Esophagus muscularis mucosa (tissue), 4 donors: ENCODE measurements at regions not wholly inside any gene's neighbourhood (a gene's known extent, or its start where the extent isn't known, plus 50 kb on each side); places are given as distances from the start of the nearest gene placed in this dataset.

ENCODE experiments used
- DNase-seq: peaks from one replicate; pipeline ENCODE4 v3.0.0-alpha.2; 2017; ENCODE audit errors: extremely low spot score
- H3K27ac ChIP-seq, 4 donors: fragments of 200-600 bp; sonication (generic); replicated peaks in 1 of 4; 1 replicate in 3 of 4; 2 replicates in 1 of 4; pipeline ENCODE4 v1.5.1; 2016 to 2019; ENCODE audit warnings: mild to moderate bottlenecking in 1 of 4
- H3K27me3 ChIP-seq, 4 donors: fragments of 200-600 bp; sonication (generic); one replicate each; pipeline versions ENCODE4 v1.5.1 to v1.6.0; 2016 to 2019
- H3K36me3 ChIP-seq, 4 donors: fragments of 200-600 bp; sonication (generic); one replicate each; pipeline ENCODE4 v1.5.1; 2016 to 2019
- H3K4me1 ChIP-seq, 4 donors: fragments of 200-600 bp; sonication (generic); one replicate each; pipeline ENCODE4 v1.5.1; 2016 to 2019
- H3K4me3 ChIP-seq, 4 donors: fragments of 200-600 bp; sonication (generic); 1 replicate in 2 of 4; 2 replicates in 2 of 4; pipeline ENCODE4 v1.5.1; 2016 to 2019; ENCODE audit warnings: mild to moderate bottlenecking in 4 of 4, moderate library complexity in 1 of 4
- H3K9me3 ChIP-seq, 4 donors: fragments of 200-600 bp; sonication (generic); 1 replicate in 3 of 4; 2 replicates in 1 of 4; pipeline ENCODE4 v1.5.1; 2016 to 2019
- EP300 ChIP-seq: sonication (generic); formaldehyde crosslinking; IDR thresholded peaks from one replicate; pipeline ENCODE4 v1.6.1; 2017; ENCODE audit warnings: antibody characterized with exemption
- POLR2A ChIP-seq: fragments of 450-650 bp; IDR thresholded peaks from one replicate; pipeline ENCODE4 v1.6.1; 2017; ENCODE audit warnings: antibody characterized with exemption, moderate library complexity, mild to moderate bottlenecking, low read depth
- POLR2AphosphoS5 ChIP-seq, 2 donors: sonication (generic); formaldehyde crosslinking; IDR thresholded peaks; one replicate each; pipeline ENCODE4 v1.6.1; 2017; ENCODE audit warnings: antibody characterized with exemption in 2 of 2
- WGBS: methylation state at CpG from one replicate; pipeline ENCODE4 v1.1.5; 2018; 5-methylcytosine and 5-hydroxymethylcytosine counted together
- intact Hi-C: fragments of 100-400 bp; cut with DNase I; formaldehyde crosslinking; loops from one replicate; pipeline ENCODE4 v1.15.1; 2023
- TF ChIP-seq, protein P1 (sequence below), 3 experiments: fragments of 200-600 bp in 2 of 3; fragments of 450-650 bp in 1 of 3; sonication (generic) in 2 of 3; IDR thresholded peaks; one replicate each; pipeline ENCODE4 v1.5.1; 2017 to 2019; ENCODE audit warnings: antibody characterized with exemption in 3 of 3, mild to moderate bottlenecking in 2 of 3, moderate library complexity in 1 of 3

- no peak for DNase-seq
- no peak overlapping the region for H3K4me3 ChIP-seq
- H3K4me1 ChIP-seq: no peaks in the 10 kb centered on the region
- H3K36me3 ChIP-seq: no peaks in the 10 kb centered on the region
- H3K27me3 ChIP-seq: no peaks in the 10 kb centered on the region
- WGBS: 78% methylated on average over 2 of the region's 2 CpGs
- H3K9me3 ChIP-seq: peaks cover 0 to 12% (median 10%) of the 10 kb centered on the region in 4 donors
- intact Hi-C loops: no loop called here
- no peak overlapping the region for H3K27ac ChIP-seq
- TF ChIP-seq POLR2AphosphoS5 (IDR thresholded peaks at IDR 0.05) (no peak), EP300 (no peak), POLR2A (no peak)
- TF ChIP-seq, protein P1, sequence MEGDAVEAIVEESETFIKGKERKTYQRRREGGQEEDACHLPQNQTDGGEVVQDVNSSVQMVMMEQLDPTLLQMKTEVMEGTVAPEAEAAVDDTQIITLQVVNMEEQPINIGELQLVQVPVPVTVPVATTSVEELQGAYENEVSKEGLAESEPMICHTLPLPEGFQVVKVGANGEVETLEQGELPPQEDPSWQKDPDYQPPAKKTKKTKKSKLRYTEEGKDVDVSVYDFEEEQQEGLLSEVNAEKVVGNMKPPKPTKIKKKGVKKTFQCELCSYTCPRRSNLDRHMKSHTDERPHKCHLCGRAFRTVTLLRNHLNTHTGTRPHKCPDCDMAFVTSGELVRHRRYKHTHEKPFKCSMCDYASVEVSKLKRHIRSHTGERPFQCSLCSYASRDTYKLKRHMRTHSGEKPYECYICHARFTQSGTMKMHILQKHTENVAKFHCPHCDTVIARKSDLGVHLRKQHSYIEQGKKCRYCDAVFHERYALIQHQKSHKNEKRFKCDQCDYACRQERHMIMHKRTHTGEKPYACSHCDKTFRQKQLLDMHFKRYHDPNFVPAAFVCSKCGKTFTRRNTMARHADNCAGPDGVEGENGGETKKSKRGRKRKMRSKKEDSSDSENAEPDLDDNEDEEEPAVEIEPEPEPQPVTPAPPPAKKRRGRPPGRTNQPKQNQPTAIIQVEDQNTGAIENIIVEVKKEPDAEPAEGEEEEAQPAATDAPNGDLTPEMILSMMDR (IDR thresholded peaks at IDR 0.05): no peak
Observed at GRCh38 chr12:67568055-67568454, 80.5 kb upstream of the DYRK2 start.

GRCh38 chr12:67572492-67572891 is 76.1 kb upstream of the DYRK2 start:
- Histone ChIP-seq H3K36me3 (no peaks in the 10 kb centered on the region), H3K4me3 (no peak overlapping the region), H3K27me3 (no peaks in the 10 kb centered on the region), H3K9me3 (no peaks in the 10 kb centered on the region), H3K4me1 (no peaks in the 10 kb centered on the region), H3K27ac (no peak overlapping the region)
- DNase-seq: no peak
- TF ChIP-seq, protein P1 (IDR thresholded peaks at IDR 0.05): no peak
- no peak for TF ChIP-seq POLR2A
- no peak for TF ChIP-seq POLR2AphosphoS5 (IDR thresholded peaks at IDR 0.05)
- TF ChIP-seq EP300: no peak
- intact Hi-C loops: no loop called here

GRCh38 chr12:67573566-67573965 is 75.0 kb upstream of the DYRK2 start:
- no peaks in the 10 kb centered on the region for H3K36me3 ChIP-seq
- H3K27ac ChIP-seq: no peak overlapping the region
- no peaks in the 10 kb centered on the region for H3K27me3 ChIP-seq
- intact Hi-C loops: no loop called here
- TF ChIP-seq, protein P1 (IDR thresholded peaks at IDR 0.05): no peak
- no peak for TF ChIP-seq EP300
- no peak for TF ChIP-seq POLR2A
- TF ChIP-seq POLR2AphosphoS5 (IDR thresholded peaks at IDR 0.05): no peak
- no peaks in the 10 kb centered on the region for H3K9me3 ChIP-seq
- no peak overlapping the region for H3K4me3 ChIP-seq
- no peaks in the 10 kb centered on the region for H3K4me1 ChIP-seq
- DNase-seq: no peak
- WGBS: 73% methylated on average over 4 of the region's 4 CpGs

DNA sequence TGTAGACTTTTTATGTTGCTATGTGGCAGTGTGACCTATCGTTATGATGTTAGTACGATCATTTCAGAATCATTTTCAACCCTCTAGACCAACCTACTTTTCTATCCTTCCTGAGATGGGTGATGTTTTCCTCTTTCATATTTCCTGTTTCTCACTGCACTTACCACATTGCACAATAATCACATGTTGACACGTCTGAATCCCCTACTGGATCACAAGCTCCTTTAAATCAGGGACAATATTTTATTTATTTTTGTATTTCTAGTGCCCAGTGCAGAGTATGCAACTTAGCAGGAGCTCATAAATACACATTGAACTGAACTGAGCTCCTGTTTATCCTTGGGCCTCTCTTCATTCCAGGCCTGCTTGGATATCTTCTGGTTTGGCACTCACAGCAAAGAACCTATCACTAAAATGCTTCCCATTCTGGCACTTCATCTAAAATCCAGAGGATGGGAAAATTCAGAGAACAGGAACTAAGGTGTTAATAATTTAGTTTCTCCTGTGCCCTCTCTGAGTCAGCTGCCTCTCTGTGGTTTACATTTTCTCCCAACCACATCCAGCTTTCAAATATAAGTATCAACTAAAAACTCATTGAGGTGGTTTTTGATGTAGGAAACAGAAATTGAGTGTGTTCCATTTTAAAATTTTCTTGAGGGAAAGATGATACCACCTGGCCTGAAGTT is 69.4 kb upstream of the DYRK2 start:
- no peak for TF ChIP-seq POLR2AphosphoS5 (IDR thresholded peaks at IDR 0.05)
- no peak for TF ChIP-seq EP300
- TF ChIP-seq POLR2A: no peak
- TF ChIP-seq, protein P1 (IDR thresholded peaks at IDR 0.05): no peak
- H3K36me3 ChIP-seq: no peaks in the 10 kb centered on the region
- 77% methylated on average over 3 of the region's 3 CpGs for WGBS
- H3K4me1 ChIP-seq: no peaks in the 10 kb centered on the region
- no peak overlapping the region for H3K4me3 ChIP-seq
- no peaks in the 10 kb centered on the region for H3K9me3 ChIP-seq
- intact Hi-C loops: no loop called here
- no peak overlapping the region for H3K27ac ChIP-seq
- no peaks in the 10 kb centered on the region for H3K27me3 ChIP-seq
- no peak for DNase-seq

DNA sequence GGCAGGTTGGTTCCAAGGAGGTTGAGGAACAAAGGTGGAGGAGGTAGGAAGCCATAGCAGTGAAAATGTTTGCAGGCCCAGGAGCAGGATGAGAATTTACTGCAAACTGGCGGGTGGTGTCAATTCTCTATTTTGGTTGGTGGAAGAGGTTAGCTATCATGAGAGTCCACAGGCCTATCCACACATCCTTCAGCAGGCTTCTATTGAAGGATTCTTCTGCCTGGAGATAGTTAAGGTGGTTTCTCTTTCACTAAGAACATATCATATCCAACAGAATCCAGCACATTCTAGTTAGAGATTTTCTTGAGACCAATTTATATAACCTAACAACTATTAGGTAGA is 68.9 kb upstream of the DYRK2 start:
- intact Hi-C loops: no loop called here
- no peaks in the 10 kb centered on the region for H3K27me3 ChIP-seq
- TF ChIP-seq EP300: no peak
- no peak for TF ChIP-seq POLR2AphosphoS5 (IDR thresholded peaks at IDR 0.05)
- TF ChIP-seq, protein P1 (IDR thresholded peaks at IDR 0.05): no peak
- no peak for TF ChIP-seq POLR2A
- no peaks in the 10 kb centered on the region for H3K4me1 ChIP-seq
- no peaks in the 10 kb centered on the region for H3K36me3 ChIP-seq
- 92% methylated on average over 1 of the region's 1 CpG for whole genome bisulfite sequencing
- H3K27ac ChIP-seq: no peak overlapping the region
- DNase-seq: no peak
- H3K4me3 ChIP-seq: no peak overlapping the region
- H3K9me3 ChIP-seq: no peaks in the 10 kb centered on the region
